GM19023 (cell line): ENCODE measurements at regions not wholly inside any gene's neighbourhood (a gene's known extent, or its start where the extent isn't known, plus 50 kb on each side); places are given as distances from the start of the nearest gene placed in this dataset.

Experiments used
- ATAC-seq: cut with Tn5 transposase; IDR thresholded peaks from one replicate; pipeline ENCODE4 v1.9.1; 2021; ENCODE audit warnings: mild to moderate bottlenecking, moderate library complexity; ENCODE audit not compliant: unreplicated experiment

- ATAC-seq = no peak
Measured at GRCh38 chr4:11741190-11741652, 312.5 kb upstream of the HS3ST1 start.

- no peak for ATAC-seq
Measured at GRCh38 chr4:11739992-11740391, 311.3 kb upstream of the HS3ST1 start.

- no peak for ATAC-seq
Measured at GRCh38 chr4:11736978-11737377, 308.3 kb upstream of the HS3ST1 start.

- no peak for ATAC-seq
Measured at GRCh38 chr4:11735651-11736050, 307.0 kb upstream of the HS3ST1 start.

- ATAC-seq = no peak
Measured at GRCh38 chr4:11732155-11732554, 303.5 kb upstream of the HS3ST1 start.

GRCh38 chr4:11730545-11730944 lies 301.9 kb upstream of the HS3ST1 start:
- ATAC-seq = no peak

GRCh38 chr4:11729548-11729947 lies 300.9 kb upstream of the HS3ST1 start:
- no peak for ATAC-seq

- no peak for ATAC-seq
Measured at GRCh38 chr4:11727903-11728564, 299.3 kb upstream of the HS3ST1 start.

- no peak for ATAC-seq
Measured at GRCh38 chr4:11724731-11725130, 296.0 kb upstream of the HS3ST1 start.

GRCh38 chr4:11722223-11722622 lies 293.5 kb upstream of the HS3ST1 start:
- ATAC-seq = no peak

GRCh38 chr4:11720292-11720691 lies 291.6 kb upstream of the HS3ST1 start:
- no peak for ATAC-seq

- ATAC-seq = no peak
Measured at GRCh38 chr4:11719879-11720278, 291.2 kb upstream of the HS3ST1 start.

GRCh38 chr4:11715753-11716521 lies 287.2 kb upstream of the HS3ST1 start:
- ATAC-seq = no peak

GRCh38 chr4:11710453-11711093 lies 281.9 kb upstream of the HS3ST1 start:
- ATAC-seq = no peak

- no peak for ATAC-seq
Measured at GRCh38 chr4:11704186-11704830, 275.6 kb upstream of the HS3ST1 start.

GRCh38 chr4:11702886-11703557 lies 274.3 kb upstream of the HS3ST1 start:
- ATAC-seq = no peak

GRCh38 chr4:11701966-11702725 lies 273.5 kb upstream of the HS3ST1 start:
- no peak for ATAC-seq

GRCh38 chr4:11700751-11701226 lies 272.1 kb upstream of the HS3ST1 start:
- no peak for ATAC-seq

- no peak for ATAC-seq
Measured at GRCh38 chr4:11698846-11699590, 270.3 kb upstream of the HS3ST1 start.
